HG03378 (cell line): ENCODE measurements at regions not wholly inside any gene's neighbourhood (a gene's known extent, or its start where the extent isn't known, plus 50 kb on each side); places are given as distances from the start of the nearest gene placed in this dataset.

Experiments used
- ATAC-seq: cut with Tn5 transposase; IDR thresholded peaks from one replicate; pipeline ENCODE4 v1.9.1; 2021; ENCODE audit warnings: mild to moderate bottlenecking, moderate library complexity; ENCODE audit not compliant: unreplicated experiment

GRCh38 chr3:154486949-154487348 is 57.0 kb upstream of the GPR149 start:
- no peak for ATAC-seq

DNA sequence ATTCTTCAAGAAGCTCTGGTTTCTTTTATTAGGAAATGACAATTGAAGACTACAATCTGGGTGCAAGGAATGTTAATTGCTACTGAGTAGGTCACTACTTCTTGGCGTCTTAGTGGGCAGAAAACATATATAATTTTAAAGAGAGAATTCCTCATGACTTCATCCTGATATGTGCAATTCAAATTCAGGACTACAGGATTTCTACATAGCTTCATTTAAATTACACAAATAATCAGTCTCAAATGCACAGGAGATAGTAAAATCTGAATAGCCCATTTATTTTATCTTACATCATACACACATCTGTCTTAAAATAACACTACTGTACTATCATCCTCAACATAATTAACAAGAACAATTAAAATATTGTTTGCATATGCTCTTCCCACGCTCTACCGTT is 52.5 kb upstream of the GPR149 start:
- no peak for ATAC-seq

DNA sequence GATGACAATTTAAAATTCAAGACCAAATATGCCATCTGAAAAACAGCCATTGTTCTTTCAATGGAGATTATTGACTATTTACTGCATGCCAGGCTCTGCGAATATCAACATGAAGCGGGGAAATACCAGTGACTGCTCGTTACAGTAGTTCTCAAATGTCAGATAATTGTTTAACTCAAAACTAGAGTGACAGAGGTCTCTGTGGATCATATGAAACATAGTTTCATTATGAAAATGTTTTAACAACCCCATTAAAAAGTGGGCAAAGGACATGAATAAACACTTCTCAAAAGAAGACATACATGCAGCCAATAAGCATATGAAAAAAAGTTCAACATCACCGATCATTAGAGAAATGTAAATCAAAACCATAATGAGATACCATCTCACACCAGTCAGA is 50.0 kb upstream of the GPR149 start:
- ATAC-seq: no peak
